Mesendoderm (in vitro differentiated cells): ENCODE measurements at regions not wholly inside any gene's neighbourhood (a gene's known extent, or its start where the extent isn't known, plus 50 kb on each side); places are given as distances from the start of the nearest gene placed in this dataset.

Experiments
- DNase-seq: peaks from one replicate; pipeline ENCODE4 v3.0.0; 2013
- H2AK5ac ChIP-seq: 2 replicates; pipeline ENCODE4 v1.6.1; 2013; ENCODE audit warnings: low read length, inconsistent platforms
- H2BK120ac ChIP-seq: 2 replicates; pipeline ENCODE4 v1.6.1; 2013; ENCODE audit warnings: low read depth, mild to moderate bottlenecking, low read length, moderate library complexity, mixed read lengths
- H2BK15ac ChIP-seq: replicated peaks from 2 replicates; pipeline ENCODE4 v1.6.1; 2013; ENCODE audit warnings: low read depth, mild to moderate bottlenecking, moderate library complexity
- H2BK5ac ChIP-seq: 2 replicates; pipeline ENCODE4 v1.6.1; 2013; ENCODE audit warnings: low read length, inconsistent platforms
- H3K18ac ChIP-seq: 2 replicates; pipeline ENCODE4 v1.6.1; 2013; ENCODE audit warnings: mild to moderate bottlenecking, low read length, mixed read lengths
- H3K23ac ChIP-seq: one replicate; pipeline ENCODE4 v1.6.1; 2013; ENCODE audit warnings: low read length
- H3K27ac ChIP-seq: 2 replicates; pipeline ENCODE4 v1.5.1; 2013; ENCODE audit warnings: low read depth, mild to moderate bottlenecking, inconsistent platforms, low read length, moderate library complexity
- H3K27me3 ChIP-seq: 2 replicates; pipeline ENCODE4 v1.6.1; 2013; ENCODE audit warnings: low read length, control low read depth, mild to moderate bottlenecking, inconsistent platforms; ENCODE audit not compliant: insufficient read depth, poor library complexity
- H3K36me3 ChIP-seq: 2 replicates; pipeline ENCODE4 v1.6.1; 2013; ENCODE audit warnings: low read length, inconsistent platforms; ENCODE audit not compliant: control insufficient read depth, insufficient read depth
- H3K4ac ChIP-seq: one replicate; pipeline ENCODE4 v1.6.1; 2013; ENCODE audit warnings: low read depth, mild to moderate bottlenecking, low read length, moderate library complexity
- H3K4me1 ChIP-seq: 2 replicates; pipeline ENCODE4 v1.6.1; 2013; ENCODE audit warnings: low read depth, low read length, inconsistent platforms; ENCODE audit not compliant: control insufficient read depth
- H3K4me2 ChIP-seq: 2 replicates; pipeline ENCODE4 v1.6.1; 2013; ENCODE audit warnings: low read length
- H3K4me3 ChIP-seq: 2 replicates; pipeline ENCODE4 v1.5.1; 2013; ENCODE audit warnings: mild to moderate bottlenecking, low read length
- H3K56ac ChIP-seq: one replicate; pipeline ENCODE4 v1.6.1; 2013; ENCODE audit warnings: low read length
- H3K79me1 ChIP-seq: 2 replicates; pipeline ENCODE4 v1.6.1; 2013; ENCODE audit warnings: low read length, inconsistent platforms
- H3K79me2 ChIP-seq: 2 replicates; pipeline ENCODE4 v1.6.1; 2013; ENCODE audit warnings: mild to moderate bottlenecking, low read length; ENCODE audit not compliant: control insufficient read depth, insufficient read depth
- H3K9ac ChIP-seq: 2 replicates; pipeline ENCODE4 v1.6.1; 2013; ENCODE audit warnings: low read length, inconsistent platforms
- H4K5ac ChIP-seq: one replicate; pipeline ENCODE4 v1.6.1; 2013; ENCODE audit warnings: low read length
- H4K8ac ChIP-seq: one replicate; pipeline ENCODE4 v1.6.1; 2013; ENCODE audit warnings: low read depth, mild to moderate bottlenecking, control low read depth, low read length, moderate library complexity
- WGBS: extraction: QIAGEN DNeasy Blood & Tissue Kit; methylation state at CpG from one replicate; pipeline ENCODE4 v1.1.7; 2013; ENCODE audit warnings: low lambda C conversion rate, missing lambda C conversion rate; ENCODE audit not compliant: insufficient coverage; ENCODE audit errors: extremely low coverage; 5-methylcytosine and 5-hydroxymethylcytosine counted together

- Histone ChIP-seq H3K18ac (no peak overlapping the region), H3K9ac (no peak overlapping the region), H3K79me1 (no peaks in the 10 kb centered on the region), H4K5ac (no peak overlapping the region), H3K4ac (no peak overlapping the region), H2BK15ac (no peak overlapping the region), H3K79me2 (no peaks in the 10 kb centered on the region), H4K8ac (no peak overlapping the region), H3K23ac (no peak overlapping the region), H3K4me2 (no peak overlapping the region), H2BK5ac (no peak overlapping the region), H3K36me3 (no peaks in the 10 kb centered on the region), H2BK120ac (no peak overlapping the region), H3K27me3 (no peaks in the 10 kb centered on the region), H3K4me3 (no peak overlapping the region), H3K4me1 (no peaks in the 10 kb centered on the region), H3K27ac (no peak overlapping the region), H3K56ac (no peak overlapping the region), H2AK5ac (no peak overlapping the region)
- DNase-seq: no peak
- WGBS: no CpG with 5 or more reads among the region's 2 CpGs
These were observed 2284.5 kb downstream of the LRRC4C start for GRCh38 chr11:39174965-39175364.

GRCh38 chr11:39174196-39174595 is 2285.3 kb downstream of the LRRC4C start:
- Histone ChIP-seq H2BK5ac (no peak overlapping the region), H3K27me3 (no peaks in the 10 kb centered on the region), H3K23ac (no peak overlapping the region)

GRCh38 chr11:39165021-39165420 is 2294.4 kb downstream of the LRRC4C start:
- H2BK5ac ChIP-seq: no peak overlapping the region
- H3K36me3 ChIP-seq: no peaks in the 10 kb centered on the region
- H3K79me2 ChIP-seq: no peaks in the 10 kb centered on the region
- H3K4me2 ChIP-seq: no peak overlapping the region
- H2BK15ac ChIP-seq: no peak overlapping the region
- H4K5ac ChIP-seq: no peak overlapping the region
- H3K4me1 ChIP-seq: no peaks in the 10 kb centered on the region
- no peak overlapping the region for H3K23ac ChIP-seq
- no peak overlapping the region for H3K4me3 ChIP-seq
- H4K8ac ChIP-seq: no peak overlapping the region
- no peak overlapping the region for H2AK5ac ChIP-seq
- no peak overlapping the region for H3K4ac ChIP-seq
- no peak overlapping the region for H3K56ac ChIP-seq
- H3K79me1 ChIP-seq: no peaks in the 10 kb centered on the region
- no peak overlapping the region for H3K27ac ChIP-seq
- H3K9ac ChIP-seq: no peak overlapping the region
- no peak overlapping the region for H3K18ac ChIP-seq
- no peak for DNase-seq
- no peak overlapping the region for H2BK120ac ChIP-seq
- no peaks in the 10 kb centered on the region for H3K27me3 ChIP-seq

More at GRCh38 chr11:39174196-39174595, 2285.3 kb downstream of the LRRC4C start:
- Histone ChIP-seq H3K9ac (no peak overlapping the region), H3K4me1 (no peaks in the 10 kb centered on the region), H3K4ac (no peak overlapping the region), H3K79me2 (no peaks in the 10 kb centered on the region), H3K79me1 (no peaks in the 10 kb centered on the region), H2BK120ac (no peak overlapping the region), H3K18ac (no peak overlapping the region), H3K4me3 (no peak overlapping the region), H2AK5ac (no peak overlapping the region), H3K4me2 (no peak overlapping the region), H3K27ac (no peak overlapping the region), H3K36me3 (no peaks in the 10 kb centered on the region), H4K5ac (no peak overlapping the region), H2BK15ac (no peak overlapping the region), H3K56ac (no peak overlapping the region), H4K8ac (no peak overlapping the region)
- DNase-seq: no peak

- Histone ChIP-seq H2BK120ac (no peak overlapping the region), H2AK5ac (no peak overlapping the region), H3K79me2 (no peaks in the 10 kb centered on the region), H3K27me3 (no peaks in the 10 kb centered on the region), H2BK15ac (no peak overlapping the region), H3K4ac (no peak overlapping the region), H3K18ac (no peak overlapping the region), H3K56ac (no peak overlapping the region), H3K4me2 (no peak overlapping the region), H4K5ac (no peak overlapping the region), H3K36me3 (no peaks in the 10 kb centered on the region), H2BK5ac (no peak overlapping the region), H3K23ac (no peak overlapping the region), H3K79me1 (no peaks in the 10 kb centered on the region), H3K9ac (no peak overlapping the region), H3K4me3 (no peak overlapping the region), H3K27ac (no peak overlapping the region), H3K4me1 (no peaks in the 10 kb centered on the region), H4K8ac (no peak overlapping the region)
- no peak for DNase-seq
- WGBS: no CpG with 5 or more reads among the region's 1 CpG
These were observed 2310.2 kb downstream of the LRRC4C start for GRCh38 chr11:39149214-39149613.

- Histone ChIP-seq H3K4me2 (no peak overlapping the region), H3K23ac (no peak overlapping the region), H2AK5ac (no peak overlapping the region), H3K79me1 (no peaks in the 10 kb centered on the region), H4K8ac (no peak overlapping the region), H3K4me1 (no peaks in the 10 kb centered on the region), H3K56ac (no peak overlapping the region), H2BK15ac (no peak overlapping the region), H2BK120ac (no peak overlapping the region), H3K27ac (no peak overlapping the region), H4K5ac (no peak overlapping the region), H3K18ac (no peak overlapping the region), H3K4me3 (no peak overlapping the region), H3K27me3 (no peaks in the 10 kb centered on the region), H3K4ac (no peak overlapping the region), H3K9ac (no peak overlapping the region), H3K36me3 (no peaks in the 10 kb centered on the region), H3K79me2 (no peaks in the 10 kb centered on the region), H2BK5ac (no peak overlapping the region)
- DNase-seq: no peak
- WGBS: no CpG with 5 or more reads among the region's 2 CpGs
These were observed 2314.1 kb downstream of the LRRC4C start for GRCh38 chr11:39145346-39145745.

- no peak overlapping the region for H2BK120ac ChIP-seq
- no peak overlapping the region for H3K23ac ChIP-seq
- H3K27me3 ChIP-seq: no peaks in the 10 kb centered on the region
- no peak overlapping the region for H3K56ac ChIP-seq
- H3K4me3 ChIP-seq: no peak overlapping the region
- H3K36me3 ChIP-seq: no peaks in the 10 kb centered on the region
- no peak overlapping the region for H3K9ac ChIP-seq
- no peak overlapping the region for H2BK5ac ChIP-seq
- no peak overlapping the region for H3K4me2 ChIP-seq
- no peak overlapping the region for H4K5ac ChIP-seq
- H3K79me1 ChIP-seq: no peaks in the 10 kb centered on the region
- no peak overlapping the region for H3K4ac ChIP-seq
- H3K27ac ChIP-seq: no peak overlapping the region
- H3K4me1 ChIP-seq: no peaks in the 10 kb centered on the region
- whole genome bisulfite sequencing: no CpG with 5 or more reads among the region's 3 CpGs
- H3K18ac ChIP-seq: no peak overlapping the region
- no peaks in the 10 kb centered on the region for H3K79me2 ChIP-seq
- DNase-seq: no peak
- H4K8ac ChIP-seq: no peak overlapping the region
- H2BK15ac ChIP-seq: no peak overlapping the region
- no peak overlapping the region for H2AK5ac ChIP-seq
These were observed 2314.9 kb downstream of the LRRC4C start for GRCh38 chr11:39144351-39145130.
